ENCODE measurements at regions not wholly inside any gene's neighbourhood (a gene's known extent, or its start where the extent isn't known, plus 50 kb on each side); places are given as distances from the start of the nearest gene placed in this dataset.
"Not testable (repeated sequence)": the region's sequence is repeated elsewhere in the genome, so short reads cannot be mapped to it uniquely, and the experiment has no call there.

- no peak for TF ChIP-seq POLR2A (IDR thresholded peaks at IDR 0.05)
- TF ChIP-seq, protein P1, sequence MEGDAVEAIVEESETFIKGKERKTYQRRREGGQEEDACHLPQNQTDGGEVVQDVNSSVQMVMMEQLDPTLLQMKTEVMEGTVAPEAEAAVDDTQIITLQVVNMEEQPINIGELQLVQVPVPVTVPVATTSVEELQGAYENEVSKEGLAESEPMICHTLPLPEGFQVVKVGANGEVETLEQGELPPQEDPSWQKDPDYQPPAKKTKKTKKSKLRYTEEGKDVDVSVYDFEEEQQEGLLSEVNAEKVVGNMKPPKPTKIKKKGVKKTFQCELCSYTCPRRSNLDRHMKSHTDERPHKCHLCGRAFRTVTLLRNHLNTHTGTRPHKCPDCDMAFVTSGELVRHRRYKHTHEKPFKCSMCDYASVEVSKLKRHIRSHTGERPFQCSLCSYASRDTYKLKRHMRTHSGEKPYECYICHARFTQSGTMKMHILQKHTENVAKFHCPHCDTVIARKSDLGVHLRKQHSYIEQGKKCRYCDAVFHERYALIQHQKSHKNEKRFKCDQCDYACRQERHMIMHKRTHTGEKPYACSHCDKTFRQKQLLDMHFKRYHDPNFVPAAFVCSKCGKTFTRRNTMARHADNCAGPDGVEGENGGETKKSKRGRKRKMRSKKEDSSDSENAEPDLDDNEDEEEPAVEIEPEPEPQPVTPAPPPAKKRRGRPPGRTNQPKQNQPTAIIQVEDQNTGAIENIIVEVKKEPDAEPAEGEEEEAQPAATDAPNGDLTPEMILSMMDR (IDR thresholded peaks at IDR 0.05) = no peak
- Histone ChIP-seq H3K27ac (no peak overlapping the region), H3K9me3 (no peaks in the 10 kb centered on the region), H3K27me3 (no peaks in the 10 kb centered on the region), H3K36me3 (ENCODE audit: low read depth, missing control alignments) (no peaks in the 10 kb centered on the region), H3K4me3 (no peak overlapping the region), H3K4me1 (no peaks in the 10 kb centered on the region)
- intact Hi-C loops (cut with DNase I; ENCODE audit: low total_unique reads) = no loop called here
- no peak for DNase-seq
- 71 to 82% methylated on average over 4 of the region's 4 CpGs for WGBS, 2 donors
Measured at GRCh38 chr2:117379928-117380327, 434.6 kb upstream of the DDX18 start.

GRCh38 chr2:117383997-117384396 lies 430.5 kb upstream of the DDX18 start:
- H3K4me3 ChIP-seq; H3K27ac ChIP-seq; H3K27me3 ChIP-seq; H3K4me1 ChIP-seq; intact Hi-C loops (cut with DNase I; ENCODE audit: low total_unique reads); DNase-seq; H3K9me3 ChIP-seq; H3K36me3 ChIP-seq (ENCODE audit: low read depth, missing control alignments): not testable (repeated sequence)
- 90 to 96% methylated on average over 12 of the region's 12 CpGs for WGBS, 2 donors

DNA sequence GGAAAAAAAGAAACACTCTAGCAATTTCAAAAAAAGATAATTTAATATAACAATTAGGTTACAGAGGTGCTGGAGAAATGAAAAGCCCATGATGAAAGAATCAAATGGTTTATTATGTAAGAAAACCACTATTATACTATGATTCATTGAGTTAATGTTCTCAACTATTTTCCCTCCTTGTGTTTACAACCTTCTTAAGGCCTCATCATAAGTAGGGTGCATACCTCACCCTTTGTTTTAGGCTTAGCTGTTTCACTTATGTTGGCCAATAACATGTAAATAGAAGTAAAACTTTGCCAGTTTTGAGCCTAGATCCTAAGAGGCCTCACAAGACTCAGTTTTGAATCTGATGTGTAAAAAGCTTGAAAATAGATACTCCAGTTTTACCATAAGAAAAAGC lies 418.3 kb upstream of the DDX18 start:
- no peaks in the 10 kb centered on the region for H3K9me3 ChIP-seq
- intact Hi-C loops (cut with DNase I; ENCODE audit: low total_unique reads) = no loop called here
- DNase-seq = no peak
- H3K27ac ChIP-seq = no peak overlapping the region
- TF ChIP-seq POLR2A (IDR thresholded peaks at IDR 0.05) = no peak
- TF ChIP-seq, protein P1 (IDR thresholded peaks at IDR 0.05) = no peak
- no peak overlapping the region for H3K4me3 ChIP-seq
- H3K27me3 ChIP-seq = no peaks in the 10 kb centered on the region
- H3K4me1 ChIP-seq = no peaks in the 10 kb centered on the region
- no peaks in the 10 kb centered on the region for H3K36me3 ChIP-seq (ENCODE audit: low read depth, missing control alignments)

DNA sequence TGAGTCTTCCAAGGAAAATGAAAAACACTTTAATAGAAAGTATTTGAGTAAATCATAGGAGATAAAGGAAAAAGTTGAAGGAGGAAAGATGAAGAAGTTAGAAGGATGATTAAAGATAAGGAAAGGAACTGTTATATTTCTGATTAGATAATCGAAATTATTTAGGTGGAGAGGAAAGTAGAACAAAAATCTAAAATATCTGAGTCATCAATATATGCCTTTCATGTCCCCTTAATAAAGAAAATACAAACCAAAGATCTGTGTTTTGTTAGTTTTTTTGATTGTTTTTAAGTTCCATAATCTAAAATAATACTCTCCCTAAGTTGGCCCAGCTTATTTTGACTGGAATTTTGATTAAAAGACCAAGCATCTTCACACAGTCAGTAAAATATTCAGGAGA lies 412.9 kb upstream of the DDX18 start:
- TF ChIP-seq, protein P1 (IDR thresholded peaks at IDR 0.05) = no peak
- TF ChIP-seq POLR2A (IDR thresholded peaks at IDR 0.05) = no peak
- intact Hi-C loops (cut with DNase I; ENCODE audit: low total_unique reads) = no loop called here
- Histone ChIP-seq H3K27ac (no peak overlapping the region), H3K36me3 (ENCODE audit: low read depth, missing control alignments) (no peaks in the 10 kb centered on the region), H3K4me3 (no peak overlapping the region), H3K27me3 (no peaks in the 10 kb centered on the region), H3K9me3 (no peaks in the 10 kb centered on the region), H3K4me1 (no peaks in the 10 kb centered on the region)
- 73 to 84% methylated on average over 1 of the region's 1 CpG for WGBS, 2 donors
- DNase-seq = no peak

GRCh38 chr2:117406443-117406842 lies 408.0 kb upstream of the DDX18 start:
- TF ChIP-seq, protein P1 (IDR thresholded peaks at IDR 0.05) = no peak
- no peak for TF ChIP-seq POLR2A (IDR thresholded peaks at IDR 0.05)
- Histone ChIP-seq H3K4me3 (no peak overlapping the region), H3K27me3 (no peaks in the 10 kb centered on the region), H3K4me1 (no peaks in the 10 kb centered on the region), H3K9me3 (no peaks in the 10 kb centered on the region), H3K27ac (no peak overlapping the region), H3K36me3 (ENCODE audit: low read depth, missing control alignments) (no peaks in the 10 kb centered on the region)
- WGBS, 2 donors = 96 to 100% methylated on average over 1 of the region's 1 CpG
- DNase-seq = no peak
- intact Hi-C loops (cut with DNase I; ENCODE audit: low total_unique reads) = no loop called here
